GM19239 (cell line): ENCODE measurements at regions not wholly inside any gene's neighbourhood (a gene's known extent, or its start where the extent isn't known, plus 50 kb on each side); places are given as distances from the start of the nearest gene placed in this dataset.
"Not testable (repeated sequence)": the region's sequence is repeated elsewhere in the genome, so short reads cannot be mapped to it uniquely, and the experiment has no call there.

ENCODE experiments used
- DNase-seq: peaks from one replicate; pipeline ENCODE4 v3.0.0; 2011; ENCODE audit warnings: low spot score; ENCODE audit not compliant: insufficient read length
- FAIRE-seq: peaks from 2 replicates; lab custom pipeline; 2011; peaks lifted over from hg19 to GRCh38; lab: Jason Lieb, UNC

DNA sequence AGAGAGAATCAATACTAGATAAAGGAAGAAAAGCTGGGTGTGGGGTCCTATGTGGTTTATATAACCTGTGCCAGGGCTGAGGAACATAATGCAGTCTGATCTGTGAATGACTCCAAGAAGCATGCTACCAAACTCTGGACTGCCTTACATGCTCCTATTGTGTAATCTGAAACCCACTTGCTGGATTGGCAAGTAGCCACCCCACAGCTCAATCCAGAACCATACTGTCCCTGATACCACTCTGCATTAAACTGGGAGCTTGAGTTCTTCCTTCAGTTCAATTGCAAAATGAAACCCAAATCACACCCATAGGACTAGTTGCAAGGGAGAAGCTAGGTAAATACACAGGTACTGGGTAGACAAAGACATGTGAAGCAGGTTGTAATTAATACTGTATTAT lies 115.4 kb upstream of the NEGR1 start:
- no peak for DNase-seq
- FAIRE-seq = no peak

DNA sequence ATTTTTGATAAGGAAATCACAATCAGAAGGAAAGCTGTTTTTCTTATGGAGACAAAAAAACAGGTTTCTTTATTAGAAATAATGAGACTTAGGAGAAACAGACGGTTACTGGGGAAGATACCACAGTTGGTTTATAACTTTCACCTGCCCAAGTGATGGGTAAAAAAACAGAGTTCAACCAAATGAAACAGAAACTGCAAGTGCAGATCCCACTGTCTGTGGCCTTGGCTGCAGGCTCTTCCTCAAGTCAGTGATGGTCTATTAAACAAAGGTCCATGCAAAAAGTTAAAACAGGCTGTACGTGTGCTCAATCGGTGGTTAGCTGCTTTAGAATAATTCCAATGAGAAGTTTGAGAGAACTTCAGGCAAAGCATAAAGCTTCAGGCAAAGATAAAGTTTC lies 112.1 kb upstream of the NEGR1 start:
- FAIRE-seq (no peak), DNase-seq (no peak)

DNA sequence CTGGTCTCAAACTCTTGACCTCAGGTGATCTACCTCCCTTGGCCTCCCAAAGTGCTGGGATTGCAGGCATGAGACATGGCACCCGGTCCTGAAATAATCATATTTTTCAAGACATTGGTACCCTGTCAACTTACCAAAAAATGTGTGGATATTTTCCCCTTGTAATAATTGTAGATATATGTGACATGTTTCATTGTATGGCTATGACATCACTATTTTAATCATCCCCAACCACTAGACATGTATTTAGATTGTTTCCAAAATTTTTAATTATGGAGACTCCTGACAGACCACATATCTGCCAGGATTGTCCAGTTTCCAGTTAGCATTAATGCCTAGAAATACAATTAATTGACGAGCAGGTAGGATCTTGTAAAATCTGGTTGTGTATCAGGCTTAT lies 96.7 kb upstream of the NEGR1 start:
- no peak for DNase-seq
- no peak for FAIRE-seq

DNA sequence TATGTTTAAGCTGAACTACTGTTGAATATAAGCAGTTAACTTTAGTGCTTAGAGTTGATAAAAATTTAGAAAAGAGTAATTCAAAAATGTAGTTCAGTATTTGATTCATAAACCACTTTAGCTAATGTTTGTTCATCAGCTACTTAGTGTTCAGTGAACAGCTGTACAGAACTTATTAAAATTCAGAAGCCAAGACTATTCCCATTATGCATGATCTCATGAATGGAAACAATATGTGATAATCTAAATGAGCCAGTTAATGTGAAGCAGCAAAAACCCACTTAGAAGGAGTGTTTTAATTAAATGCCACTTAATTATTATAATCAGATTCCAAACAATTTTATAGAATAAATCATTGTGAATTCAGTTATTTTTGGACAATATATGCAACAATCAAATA lies 92.9 kb upstream of the NEGR1 start:
- DNase-seq (no peak), FAIRE-seq (no peak)

DNA sequence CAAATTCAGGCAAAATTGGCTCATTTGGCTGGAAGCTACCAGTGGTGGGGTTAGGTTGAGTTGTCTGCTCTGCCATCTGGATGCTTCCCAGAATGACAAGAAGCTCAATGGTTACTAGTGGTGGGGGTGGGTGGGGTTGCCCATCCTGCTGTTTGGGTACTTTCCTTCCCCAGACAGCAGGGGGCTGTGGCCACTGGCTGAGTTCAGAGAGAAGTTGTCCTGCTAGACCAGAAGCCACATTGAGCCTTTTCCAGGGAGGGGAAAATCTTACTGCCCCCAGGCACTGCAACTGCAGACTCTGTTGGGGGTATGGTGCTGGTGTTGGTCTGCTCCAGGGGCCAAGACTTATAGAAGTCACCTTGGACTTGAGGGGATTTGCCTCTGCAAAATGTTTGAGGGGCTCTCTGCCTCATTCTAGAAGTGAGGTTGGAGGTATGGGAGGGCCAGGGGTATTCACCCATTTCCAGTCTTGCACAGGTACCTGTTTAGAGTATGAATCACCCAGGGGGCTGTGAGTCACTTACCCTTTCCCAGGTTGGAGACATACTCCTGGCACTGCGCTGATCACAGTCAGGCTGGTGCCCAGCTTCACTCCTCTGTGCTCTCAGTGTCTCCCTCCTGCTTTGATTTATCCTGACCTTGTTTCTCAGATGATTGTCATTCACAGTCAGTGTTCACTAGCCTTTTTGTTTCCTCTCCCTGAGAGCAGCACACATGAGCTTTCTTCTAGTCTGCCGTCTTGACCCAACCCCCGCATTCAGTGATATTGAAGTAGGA lies 89.1 kb upstream of the NEGR1 start:
- no peak for DNase-seq
- FAIRE-seq = no peak

DNA sequence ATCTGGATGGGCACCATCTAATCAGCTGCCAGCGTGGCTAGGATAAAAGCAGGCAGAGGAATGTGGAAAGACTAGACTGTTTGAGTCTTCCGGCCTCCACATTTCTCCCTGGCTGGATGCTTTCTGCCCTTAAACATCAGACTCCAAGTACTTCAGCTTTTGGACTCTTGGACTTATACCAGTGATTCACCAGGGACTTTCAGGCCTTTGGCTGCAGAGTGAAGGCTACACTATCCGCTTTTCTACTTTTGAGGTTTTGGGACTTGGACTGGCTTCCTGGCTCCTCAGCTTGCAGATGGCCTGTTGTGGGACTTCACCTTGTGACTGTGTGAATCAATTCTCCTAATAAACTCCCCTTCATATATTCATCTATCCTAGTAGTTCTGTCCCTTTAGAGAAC lies 88.5 kb upstream of the NEGR1 start:
- FAIRE-seq, DNase-seq: not testable (repeated sequence)

DNA sequence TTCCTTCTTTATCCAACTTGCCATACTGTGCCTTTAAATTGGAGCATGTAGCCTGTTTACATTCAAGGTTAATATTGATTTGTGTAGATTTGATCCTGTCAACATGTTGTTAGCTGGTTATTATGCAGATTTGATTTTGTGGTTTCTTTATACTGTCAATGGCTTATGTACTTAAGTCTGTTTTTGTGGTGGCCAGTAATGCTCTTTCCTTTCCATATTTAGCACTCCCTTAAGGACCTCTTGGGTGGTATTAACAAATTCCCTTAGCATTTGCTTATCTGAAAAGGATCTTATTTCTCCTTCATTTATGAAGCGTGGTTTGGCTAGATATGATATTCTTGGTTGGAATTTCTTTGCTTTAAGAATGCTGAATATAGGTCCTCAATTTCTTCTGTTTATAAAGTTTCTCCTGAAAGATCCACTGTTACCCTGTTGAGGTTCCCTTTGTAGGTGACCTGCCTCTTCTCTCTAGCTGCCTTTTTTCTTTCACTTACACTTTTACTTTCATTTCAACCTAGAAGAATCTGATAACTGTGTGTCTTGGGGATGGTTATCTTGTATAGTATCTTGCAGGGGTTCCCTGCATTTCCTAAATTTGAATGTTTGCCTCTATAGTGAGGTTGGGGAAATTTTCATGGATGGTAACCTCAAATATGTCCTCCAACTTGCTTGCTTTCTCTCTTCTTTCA lies 86.9 kb upstream of the NEGR1 start:
- no peak for DNase-seq
- FAIRE-seq = no peak

DNA sequence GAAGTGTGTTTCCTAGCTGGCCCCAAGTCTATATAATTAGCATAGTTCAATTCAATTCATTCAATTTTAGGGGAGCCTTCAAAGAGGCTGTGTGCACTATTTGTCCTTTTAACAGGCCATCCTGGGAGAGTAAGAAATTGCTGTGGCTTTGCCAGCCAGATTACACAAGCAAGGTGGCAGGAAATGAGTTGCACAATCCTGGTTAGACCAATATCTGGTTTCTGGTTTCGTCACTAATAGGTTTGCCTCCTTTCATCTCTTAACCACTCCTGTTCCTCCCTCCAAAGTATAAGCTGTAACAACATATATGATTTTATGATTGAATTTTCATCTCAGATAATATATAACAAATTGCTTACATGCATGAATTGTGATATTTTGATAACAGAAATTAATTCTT lies 84.1 kb upstream of the NEGR1 start:
- FAIRE-seq (no peak), DNase-seq (no peak)

DNA sequence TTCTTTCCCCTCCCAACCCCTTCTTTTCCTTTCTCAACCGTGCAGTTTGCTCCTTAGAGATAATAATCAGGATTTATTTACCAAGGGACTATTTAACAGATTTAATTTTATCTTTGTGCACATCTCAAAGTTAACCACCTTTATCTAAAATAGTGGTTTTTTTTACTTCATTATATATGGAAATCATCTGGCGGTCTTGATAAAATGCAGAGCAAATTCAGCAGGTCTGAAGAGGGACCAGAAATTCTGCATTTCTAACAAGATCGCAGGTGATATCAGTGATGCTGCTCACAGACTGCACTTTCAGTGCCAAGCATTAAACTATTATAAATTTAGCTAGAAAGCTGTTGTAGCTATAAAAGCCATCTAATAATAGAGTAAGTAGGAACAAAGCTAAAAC lies 83.4 kb upstream of the NEGR1 start:
- FAIRE-seq = no peak
- DNase-seq = no peak

DNA sequence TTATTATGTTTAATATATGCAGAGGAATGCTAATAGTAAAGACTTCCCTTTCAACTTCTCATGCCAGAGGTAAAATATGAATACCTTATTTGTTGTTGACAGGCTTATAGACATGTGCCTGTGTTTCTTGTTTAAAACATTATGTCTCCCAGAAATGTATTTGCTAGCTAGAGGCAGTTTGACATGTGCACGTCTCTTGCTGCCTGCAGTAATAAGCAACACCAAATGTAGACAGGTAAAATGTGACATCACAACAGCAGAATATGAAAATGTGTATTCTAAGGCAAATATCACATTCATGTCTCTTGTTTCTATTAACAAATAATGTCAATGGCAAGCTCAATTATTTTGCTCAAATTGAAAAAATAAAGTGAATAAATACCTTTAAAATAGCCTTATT lies 80.2 kb upstream of the NEGR1 start:
- no peak for DNase-seq
- no peak for FAIRE-seq

DNA sequence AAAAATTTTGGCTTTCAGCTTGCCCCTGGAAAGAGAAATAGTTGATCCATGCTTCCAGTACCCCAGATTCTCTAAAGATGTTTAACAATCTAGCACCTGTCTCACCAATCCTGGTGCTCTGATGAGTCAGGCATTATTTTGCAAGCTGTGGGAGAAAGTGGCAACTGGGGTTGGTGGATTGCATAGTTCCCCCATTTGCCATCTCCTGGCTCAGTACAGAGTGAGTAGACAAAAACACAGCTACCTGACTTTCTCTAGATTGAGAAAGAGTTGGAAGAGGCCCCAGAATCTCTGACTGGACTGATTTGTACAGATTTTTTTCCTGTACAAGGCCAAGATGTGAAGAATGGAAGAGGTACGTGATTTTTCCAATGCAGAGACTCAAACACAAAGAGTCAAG lies 75.1 kb upstream of the NEGR1 start:
- no peak for FAIRE-seq
- no peak for DNase-seq

DNA sequence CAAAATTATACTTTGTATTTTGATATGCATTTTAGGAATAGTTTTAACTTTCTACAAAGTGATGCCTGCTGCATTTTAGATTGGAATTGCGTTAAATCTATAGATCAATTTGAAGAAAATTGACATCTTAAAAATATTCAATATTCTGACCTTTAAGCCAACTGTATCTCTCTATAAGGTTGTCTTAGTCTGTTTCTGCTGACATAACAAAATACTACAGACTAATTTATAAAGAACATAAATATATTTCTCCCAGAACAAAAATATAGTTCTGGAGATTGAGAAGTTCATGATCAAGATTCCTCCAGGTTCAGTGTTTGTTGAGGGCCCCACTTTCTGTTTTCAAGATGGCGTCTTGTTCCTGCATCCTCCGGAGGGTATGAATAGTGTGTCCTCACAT lies 73.6 kb upstream of the NEGR1 start:
- DNase-seq (no peak), FAIRE-seq (no peak)

DNA sequence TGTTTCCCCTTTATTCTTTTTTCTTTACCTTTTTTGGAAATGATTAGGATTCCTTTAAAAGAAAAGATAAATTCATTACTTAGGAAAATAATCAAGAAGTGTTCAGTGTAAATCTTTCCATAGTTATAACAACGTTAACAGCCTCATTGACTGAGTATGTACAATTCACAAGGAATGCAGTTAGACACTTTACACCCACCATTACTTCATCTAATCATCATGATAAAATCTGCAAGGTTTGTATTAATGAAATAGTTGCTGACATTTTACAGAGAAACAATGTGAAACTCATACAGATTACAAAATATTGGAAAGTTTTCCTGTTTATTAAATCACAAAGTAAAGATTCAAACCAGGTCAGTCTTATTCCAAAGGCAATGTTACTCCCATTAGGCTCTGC lies 59.3 kb upstream of the NEGR1 start:
- FAIRE-seq (no peak), DNase-seq (no peak)

DNA sequence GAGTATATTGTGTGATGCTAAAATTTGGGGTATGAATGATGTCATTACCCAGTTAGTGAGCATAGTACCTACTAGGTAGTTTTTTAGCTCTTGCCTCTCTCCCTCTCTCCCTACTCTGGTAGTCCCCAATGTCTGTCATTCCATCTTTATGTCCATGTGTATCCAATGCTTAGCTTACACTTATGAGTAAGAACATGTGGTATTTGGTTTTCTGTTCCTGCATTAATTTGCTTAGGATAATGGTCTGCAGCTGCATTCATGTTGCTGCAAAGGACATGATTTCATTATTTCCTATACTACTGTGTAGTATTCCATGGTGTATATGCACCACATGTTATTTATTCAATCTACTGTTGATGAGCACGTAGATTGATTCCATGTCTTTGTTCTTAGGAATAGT lies 54.4 kb upstream of the NEGR1 start:
- FAIRE-seq (no peak), DNase-seq (no peak)
